Activated CD4-positive, alpha-beta memory T cell treated with anti-CD3 and anti-CD28 coated beads, Interleukin-2, amount 10 ng/mL, durations not matched to agents 7 days and 5 days (primary cell): ENCODE measurements at regions not wholly inside any gene's neighbourhood (a gene's known extent, or its start where the extent isn't known, plus 50 kb on each side); places are given as distances from the start of the nearest gene placed in this dataset.

ENCODE experiments used
- CTCF ChIA-PET: fragments of 350-600 bp; sonication (Branson Sonifier 250); formaldehyde crosslinking; loops from one replicate; lab custom pipeline; 2021; ENCODE audit warnings: antibody characterized with exemption, inconsistent platforms; lab: Charles Lee
- POLR2A ChIA-PET: fragments of 350-600 bp; sonication (Branson Sonifier 250); formaldehyde crosslinking; loops from one replicate; lab custom pipeline; 2021; ENCODE audit warnings: antibody characterized with exemption; lab: Charles Lee
- DNase-seq: peaks from one replicate; pipeline ENCODE4 v3.0.0-alpha.2; 2020
- H3K27ac Mint-ChIP-seq: one replicate; pipeline ENCODE4 v1.8.0; 2021; ENCODE audit warnings: mild to moderate bottlenecking, mixed read lengths
- H3K27me3 Mint-ChIP-seq: one replicate; pipeline ENCODE4 v1.8.0; 2021; ENCODE audit warnings: mixed read lengths
- H3K36me3 Mint-ChIP-seq: one replicate; pipeline ENCODE4 v1.8.0; 2021; ENCODE audit warnings: low read depth, mixed read lengths
- H3K4me1 Mint-ChIP-seq: one replicate; pipeline ENCODE4 v1.8.0; 2021; ENCODE audit warnings: mixed read lengths
- H3K4me3 Mint-ChIP-seq: one replicate; pipeline ENCODE4 v1.8.0; 2021; ENCODE audit warnings: mild to moderate bottlenecking, mixed read lengths
- H3K9me3 Mint-ChIP-seq: one replicate; pipeline ENCODE4 v1.8.0; 2021; ENCODE audit warnings: mixed read lengths

DNA sequence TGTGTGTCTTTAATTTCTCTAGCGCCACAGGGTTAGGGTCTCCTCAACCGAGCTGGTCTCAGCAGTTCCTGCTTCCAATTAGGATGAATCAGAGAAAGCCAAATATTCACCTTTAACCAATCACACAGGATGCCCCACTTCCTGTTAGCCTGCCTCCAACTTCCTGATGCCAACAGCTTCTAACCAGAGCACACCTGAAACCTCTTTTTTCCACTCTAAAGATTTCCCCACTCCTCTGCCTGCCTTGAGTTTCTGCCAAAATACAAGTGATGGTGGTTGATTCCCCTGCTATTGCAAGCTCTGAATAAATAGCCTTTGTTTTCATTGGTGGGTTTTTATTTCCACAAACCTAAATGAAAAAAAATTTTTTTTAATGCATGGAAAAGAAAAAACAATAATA lies 144.7 kb upstream of the UST start:
- DNase-seq = no peak
- no peaks in the 10 kb centered on the region for H3K4me1 Mint-ChIP-seq
- peaks cover 33% of the 10 kb centered on the region for H3K27me3 Mint-ChIP-seq
- ChIA-PET CTCF (no interaction called here), POLR2A (no interaction called here)
- no peaks in the 10 kb centered on the region for H3K36me3 Mint-ChIP-seq
- H3K27ac Mint-ChIP-seq = no peak overlapping the region
- H3K9me3 Mint-ChIP-seq = peaks cover 7% of the 10 kb centered on the region
- no peak overlapping the region for H3K4me3 Mint-ChIP-seq

DNA sequence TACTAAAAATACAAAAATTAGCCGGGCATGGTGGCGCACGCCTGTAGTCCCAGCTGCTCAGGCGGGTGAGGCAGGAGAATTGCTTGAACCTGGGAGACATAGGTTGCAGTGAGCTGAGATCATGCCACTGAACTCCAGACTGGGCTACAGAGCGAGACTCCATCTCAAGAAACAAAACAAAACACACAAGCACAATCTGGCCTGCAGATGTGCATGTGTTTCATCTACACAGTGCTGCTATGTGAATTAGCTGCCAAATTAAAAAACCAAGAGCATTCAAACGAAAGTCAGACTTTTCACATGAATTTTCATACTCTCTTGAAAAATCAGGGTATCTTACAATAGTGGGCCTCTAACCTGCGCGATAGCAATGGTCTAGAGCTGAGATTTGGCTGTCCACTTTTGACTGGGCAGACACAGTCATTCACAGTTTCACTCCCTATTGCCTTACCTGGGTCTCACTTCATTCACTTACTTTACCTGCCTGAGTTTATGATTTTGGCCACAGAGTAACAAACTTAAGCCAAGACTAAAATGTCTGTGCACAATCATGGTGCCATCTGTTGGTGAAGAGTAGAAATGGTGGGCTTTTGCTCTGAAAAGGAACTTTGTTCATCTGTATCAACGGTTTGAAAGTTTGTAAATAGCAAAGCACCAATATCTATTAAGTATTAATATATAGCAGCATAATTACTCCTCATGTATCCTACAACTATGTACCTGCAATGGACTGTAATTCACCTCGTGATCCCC lies 138.5 kb upstream of the UST start:
- Mint-ChIP-seq H3K4me3 (no peak overlapping the region), H3K27me3 (peaks cover 12% of the 10 kb centered on the region), H3K36me3 (no peaks in the 10 kb centered on the region), H3K4me1 (no peaks in the 10 kb centered on the region), H3K9me3 (no peaks in the 10 kb centered on the region), H3K27ac (no peak overlapping the region)
- ChIA-PET POLR2A (no interaction called here), CTCF (interaction anchor here (1.0 kb wide), 1 partner anchor 49 kb away, joined by 4 read pairs; no protein-coding TSS in a partner anchor)
- no peak for DNase-seq

DNA sequence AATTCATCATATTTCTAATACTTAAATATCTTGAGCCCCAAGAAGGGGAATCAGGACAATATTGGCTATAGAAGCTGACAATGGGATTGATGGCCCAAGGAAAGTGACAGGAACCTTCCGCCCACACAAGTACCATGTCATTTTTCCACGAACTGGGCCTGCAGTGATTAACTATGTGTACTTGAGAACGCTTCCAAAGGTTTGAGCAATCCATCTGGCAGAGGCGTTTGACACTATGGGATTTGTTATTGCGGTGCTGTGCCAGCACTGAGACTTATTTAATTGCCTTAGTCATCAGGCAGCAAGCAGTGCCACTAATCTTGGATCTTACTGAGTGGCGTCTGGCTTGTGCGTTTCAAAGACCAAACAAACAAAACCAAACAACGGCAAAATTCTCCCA lies 135.6 kb upstream of the UST start:
- Mint-ChIP-seq H3K9me3 (no peaks in the 10 kb centered on the region), H3K27ac (no peak overlapping the region), H3K4me3 (no peak overlapping the region), H3K27me3 (peaks cover 1% of the 10 kb centered on the region), H3K4me1 (no peaks in the 10 kb centered on the region), H3K36me3 (no peaks in the 10 kb centered on the region)
- CTCF ChIA-PET = no interaction called here
- no peak for DNase-seq
- POLR2A ChIA-PET = no interaction called here

DNA sequence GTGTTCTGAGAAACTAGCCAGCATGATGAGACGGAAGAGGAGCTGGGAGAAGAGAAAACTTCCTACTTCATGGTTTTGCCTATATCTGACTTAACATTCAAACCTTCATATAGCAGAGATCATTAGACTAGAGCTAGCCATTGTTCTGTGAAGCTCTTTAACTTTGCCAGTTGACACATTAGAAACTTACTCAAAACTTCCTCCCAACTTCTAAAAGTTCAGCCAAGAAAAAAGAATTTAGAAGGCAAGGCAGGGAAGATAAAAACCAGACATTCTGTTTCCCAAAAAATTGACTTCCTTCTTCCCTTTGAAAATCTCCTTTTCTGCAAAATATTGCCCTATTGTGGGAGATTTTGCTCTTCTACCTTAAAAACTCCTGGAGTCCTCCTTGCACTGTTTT lies 134.8 kb upstream of the UST start:
- H3K27ac Mint-ChIP-seq = no peak overlapping the region
- H3K9me3 Mint-ChIP-seq = no peaks in the 10 kb centered on the region
- ChIA-PET POLR2A (no interaction called here), CTCF (no interaction called here)
- no peaks in the 10 kb centered on the region for H3K36me3 Mint-ChIP-seq
- H3K4me1 Mint-ChIP-seq = no peaks in the 10 kb centered on the region
- DNase-seq = no peak
- peaks cover 1% of the 10 kb centered on the region for H3K27me3 Mint-ChIP-seq
- H3K4me3 Mint-ChIP-seq = no peak overlapping the region

DNA sequence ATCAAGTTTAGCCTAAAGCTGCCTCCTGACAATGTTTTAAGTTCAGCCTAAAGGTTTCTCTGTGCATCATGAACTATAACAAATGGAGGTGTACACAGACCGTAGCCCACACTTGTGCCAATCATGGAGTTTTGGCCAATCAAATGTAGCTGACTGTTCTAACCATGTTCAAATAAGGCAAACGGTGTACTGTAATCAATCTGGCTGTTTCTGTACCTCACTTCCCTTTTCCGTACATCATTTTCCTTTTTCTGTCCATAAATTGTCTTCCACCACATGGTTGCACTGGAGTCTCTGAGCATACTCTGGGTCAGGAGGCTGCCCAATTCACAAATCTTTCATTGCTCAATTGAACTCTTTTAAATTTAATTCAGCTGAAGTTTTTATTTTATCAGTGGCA lies 132.2 kb upstream of the UST start:
- Mint-ChIP-seq H3K27ac (no peak overlapping the region), H3K4me1 (no peaks in the 10 kb centered on the region), H3K36me3 (no peaks in the 10 kb centered on the region), H3K4me3 (no peak overlapping the region), H3K9me3 (no peaks in the 10 kb centered on the region), H3K27me3 (peaks cover 1% of the 10 kb centered on the region)
- POLR2A ChIA-PET = no interaction called here
- DNase-seq = no peak
- CTCF ChIA-PET = no interaction called here

DNA sequence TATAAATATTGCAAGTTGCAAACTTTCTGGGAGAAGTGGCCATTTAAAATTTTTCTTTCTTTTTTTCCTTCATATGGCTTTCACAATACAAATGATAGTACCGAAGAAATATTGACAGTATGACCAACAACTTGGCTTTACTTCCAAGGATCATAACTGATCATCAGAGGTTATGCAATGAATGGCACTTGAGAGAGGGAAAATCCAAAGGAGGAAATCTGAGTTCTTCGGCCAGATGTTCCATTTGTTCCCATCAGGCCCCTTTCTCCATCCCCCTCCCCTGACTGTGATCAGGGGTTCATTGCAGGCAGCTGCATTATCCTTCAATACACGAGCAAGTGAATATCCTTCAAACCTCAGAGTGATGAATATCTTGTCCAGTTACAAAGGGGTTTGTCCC lies 130.0 kb upstream of the UST start:
- ChIA-PET POLR2A (no interaction called here), CTCF (no interaction called here)
- Mint-ChIP-seq H3K4me3 (no peak overlapping the region), H3K27ac (no peak overlapping the region), H3K4me1 (peaks cover 2% of the 10 kb centered on the region), H3K9me3 (no peaks in the 10 kb centered on the region), H3K36me3 (no peaks in the 10 kb centered on the region), H3K27me3 (peaks cover under 1% of the 10 kb centered on the region)
- DNase-seq = no peak

DNA sequence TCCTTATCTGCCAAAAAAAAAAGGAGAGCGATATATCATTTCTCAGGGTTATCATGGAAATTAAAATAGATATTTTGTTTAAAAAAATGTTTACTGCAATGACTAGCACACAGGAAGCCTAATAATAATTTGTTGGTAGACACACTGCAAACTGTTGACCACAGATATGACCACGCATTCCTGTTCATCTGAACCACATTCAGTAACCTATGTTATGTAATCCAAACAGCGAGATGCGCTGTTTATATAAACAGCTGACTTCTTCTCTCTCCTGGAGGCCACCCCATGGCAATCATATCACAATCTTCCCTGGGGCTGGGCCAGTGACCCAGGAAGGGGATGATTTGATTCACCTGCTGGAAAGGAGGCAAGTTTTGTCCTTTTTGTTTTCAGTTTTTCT lies 129.3 kb upstream of the UST start:
- Mint-ChIP-seq H3K27me3 (peaks cover 2% of the 10 kb centered on the region), H3K4me1 (peaks cover 2% of the 10 kb centered on the region), H3K36me3 (no peaks in the 10 kb centered on the region), H3K4me3 (no peak overlapping the region), H3K27ac (no peak overlapping the region), H3K9me3 (no peaks in the 10 kb centered on the region)
- POLR2A ChIA-PET = no interaction called here
- CTCF ChIA-PET = no interaction called here
- DNase-seq = no peak

DNA sequence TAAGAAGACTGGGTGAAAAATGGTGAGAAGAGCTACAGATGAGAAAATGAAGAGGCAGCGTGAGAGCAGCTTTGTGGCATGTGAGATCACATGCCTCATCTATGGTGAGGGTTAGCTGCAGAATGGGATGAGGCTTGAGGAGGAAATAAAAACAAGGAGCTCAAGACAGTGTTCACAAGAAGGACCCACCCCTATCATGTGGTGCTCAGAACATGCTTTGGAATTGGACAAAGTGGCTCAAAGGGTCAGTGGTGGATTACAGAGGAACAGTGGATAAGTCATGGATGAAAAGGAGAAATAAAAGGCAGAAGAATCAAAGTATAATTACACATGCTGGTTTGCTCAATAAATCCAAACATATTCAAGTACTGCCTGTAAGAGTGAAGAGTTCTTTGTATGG lies 126.9 kb upstream of the UST start:
- Mint-ChIP-seq H3K27ac (no peak overlapping the region), H3K9me3 (no peaks in the 10 kb centered on the region), H3K4me3 (no peak overlapping the region), H3K27me3 (peaks cover 7% of the 10 kb centered on the region), H3K4me1 (peaks cover 2% of the 10 kb centered on the region), H3K36me3 (no peaks in the 10 kb centered on the region)
- ChIA-PET CTCF (interaction anchor here (0.9 to 1.2 kb wide), 2 partner anchors 9 to 42 kb away, joined by 3 read pairs; no protein-coding TSS in a partner anchor), POLR2A (no interaction called here)
- no peak for DNase-seq

DNA sequence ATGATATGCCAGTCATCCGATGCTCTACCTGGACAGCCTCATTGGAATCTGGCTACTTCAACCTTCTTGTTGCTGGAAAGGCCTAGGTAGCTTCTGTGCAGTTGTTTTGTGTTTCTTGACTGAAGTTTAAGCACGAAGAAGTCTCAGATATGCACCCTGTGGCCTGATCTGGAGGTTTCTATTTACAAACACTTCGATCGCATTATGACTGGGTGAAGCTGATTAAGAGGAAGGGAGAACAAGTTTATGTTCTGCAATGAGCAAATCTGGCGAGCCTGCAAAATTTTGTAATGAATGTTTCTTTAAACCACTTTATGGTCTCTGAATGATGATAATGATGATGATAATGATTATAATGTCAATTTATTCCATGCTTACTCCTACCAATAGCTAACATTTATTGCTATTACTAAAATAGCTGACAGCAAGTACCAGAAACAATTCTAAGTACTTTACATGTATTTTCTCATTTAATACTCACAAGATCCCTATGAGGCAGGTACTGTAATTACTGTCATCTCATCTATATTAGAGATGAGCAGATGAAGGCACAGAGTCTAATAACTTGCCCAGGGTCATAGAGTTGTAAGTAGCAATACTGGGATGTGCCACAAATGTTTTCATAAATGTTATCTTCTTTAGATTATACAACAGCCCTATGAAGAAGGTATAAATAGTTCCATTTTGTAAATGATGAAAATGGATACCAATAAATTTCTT lies 126.1 kb upstream of the UST start:
- peaks cover 7% of the 10 kb centered on the region for H3K27me3 Mint-ChIP-seq
- no peak overlapping the region for H3K4me3 Mint-ChIP-seq
- POLR2A ChIA-PET = no interaction called here
- DNase-seq = no peak
- CTCF ChIA-PET = interaction anchor here (0.6 to 1.2 kb wide), 3 partner anchors 8 to 176 kb away, joined by 3 read pairs; no protein-coding TSS in a partner anchor
- H3K36me3 Mint-ChIP-seq = no peaks in the 10 kb centered on the region
- H3K27ac Mint-ChIP-seq = no peak overlapping the region
- no peaks in the 10 kb centered on the region for H3K9me3 Mint-ChIP-seq
- peaks cover 2% of the 10 kb centered on the region for H3K4me1 Mint-ChIP-seq

DNA sequence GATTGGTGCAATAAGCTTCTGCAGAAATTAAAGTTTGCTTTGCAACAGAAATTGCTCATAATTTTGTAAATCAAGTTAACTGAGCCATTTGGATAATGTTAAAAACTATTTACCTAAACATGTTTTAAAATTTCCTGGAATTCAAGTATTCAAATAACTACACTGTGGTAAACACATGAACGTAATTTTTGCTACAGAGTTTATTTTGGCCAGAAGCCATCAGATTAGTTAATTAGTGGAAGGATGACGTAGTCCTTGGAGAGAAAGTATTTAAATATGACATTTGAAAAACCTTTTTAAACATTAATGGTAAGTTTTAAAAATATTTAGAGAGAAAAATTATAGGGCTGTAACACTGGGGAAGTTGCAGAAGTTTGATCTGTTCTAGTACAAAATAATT lies 121.2 kb upstream of the UST start:
- Mint-ChIP-seq H3K36me3 (no peaks in the 10 kb centered on the region), H3K27ac (no peak overlapping the region), H3K27me3 (peaks cover 7% of the 10 kb centered on the region), H3K4me1 (peaks cover 4% of the 10 kb centered on the region), H3K4me3 (no peak overlapping the region), H3K9me3 (no peaks in the 10 kb centered on the region)
- CTCF ChIA-PET = no interaction called here
- DNase-seq = no peak
- POLR2A ChIA-PET = no interaction called here

DNA sequence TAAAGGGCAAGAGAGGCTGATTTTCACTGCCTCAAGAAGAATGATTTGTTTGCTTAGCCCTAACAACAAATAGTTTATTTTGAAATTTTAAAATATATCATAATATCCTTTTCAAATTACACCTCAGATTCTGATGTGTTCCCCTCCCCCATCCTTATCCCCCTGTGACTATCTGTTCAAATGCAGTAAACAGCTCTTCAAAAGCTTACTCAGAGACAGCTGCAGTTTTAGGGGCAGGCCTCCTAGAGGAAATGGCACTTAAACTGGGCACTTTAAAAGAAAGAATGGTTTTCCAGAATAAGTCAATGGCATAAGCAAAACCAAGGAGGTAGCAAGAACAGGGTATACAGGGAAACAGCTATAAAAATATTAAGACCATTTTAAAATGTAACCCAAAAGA lies 118.6 kb upstream of the UST start:
- peaks cover 4% of the 10 kb centered on the region for H3K4me1 Mint-ChIP-seq
- H3K27ac Mint-ChIP-seq = no peak overlapping the region
- no peak overlapping the region for H3K4me3 Mint-ChIP-seq
- H3K27me3 Mint-ChIP-seq = peaks cover 4% of the 10 kb centered on the region
- POLR2A ChIA-PET = no interaction called here
- no peak for DNase-seq
- no peaks in the 10 kb centered on the region for H3K9me3 Mint-ChIP-seq
- CTCF ChIA-PET = interaction anchor here (1.2 kb wide), 1 partner anchor 8 kb away, joined by 3 read pairs; no protein-coding TSS in a partner anchor
- no peaks in the 10 kb centered on the region for H3K36me3 Mint-ChIP-seq

DNA sequence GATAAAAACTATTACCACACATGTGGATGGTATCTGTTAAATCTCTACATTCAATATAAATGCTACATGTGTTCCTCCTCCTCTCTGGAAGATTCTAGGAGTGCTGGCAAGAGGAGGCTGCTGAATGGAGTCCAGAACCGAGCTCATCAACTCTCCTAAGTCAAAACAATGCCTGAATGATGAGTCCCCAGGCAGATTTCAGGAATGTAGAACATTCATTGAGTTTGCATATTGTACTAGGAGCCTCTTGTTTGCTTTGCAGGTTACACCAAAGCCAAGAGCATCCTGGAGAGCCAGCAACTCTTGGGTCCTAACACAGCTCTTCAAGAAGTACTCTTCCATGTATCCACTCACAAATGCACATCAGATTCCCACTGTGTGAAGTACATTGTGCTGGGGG lies 117.6 kb upstream of the UST start:
- H3K4me3 Mint-ChIP-seq = no peak overlapping the region
- no peak for DNase-seq
- no peak overlapping the region for H3K27ac Mint-ChIP-seq
- H3K9me3 Mint-ChIP-seq = no peaks in the 10 kb centered on the region
- H3K27me3 Mint-ChIP-seq = no peaks in the 10 kb centered on the region
- H3K36me3 Mint-ChIP-seq = no peaks in the 10 kb centered on the region
- H3K4me1 Mint-ChIP-seq = peaks cover 4% of the 10 kb centered on the region
- ChIA-PET POLR2A (no interaction called here), CTCF (interaction anchor here (1.2 kb wide), 1 partner anchor 9 kb away, joined by 3 read pairs; no protein-coding TSS in a partner anchor)

DNA sequence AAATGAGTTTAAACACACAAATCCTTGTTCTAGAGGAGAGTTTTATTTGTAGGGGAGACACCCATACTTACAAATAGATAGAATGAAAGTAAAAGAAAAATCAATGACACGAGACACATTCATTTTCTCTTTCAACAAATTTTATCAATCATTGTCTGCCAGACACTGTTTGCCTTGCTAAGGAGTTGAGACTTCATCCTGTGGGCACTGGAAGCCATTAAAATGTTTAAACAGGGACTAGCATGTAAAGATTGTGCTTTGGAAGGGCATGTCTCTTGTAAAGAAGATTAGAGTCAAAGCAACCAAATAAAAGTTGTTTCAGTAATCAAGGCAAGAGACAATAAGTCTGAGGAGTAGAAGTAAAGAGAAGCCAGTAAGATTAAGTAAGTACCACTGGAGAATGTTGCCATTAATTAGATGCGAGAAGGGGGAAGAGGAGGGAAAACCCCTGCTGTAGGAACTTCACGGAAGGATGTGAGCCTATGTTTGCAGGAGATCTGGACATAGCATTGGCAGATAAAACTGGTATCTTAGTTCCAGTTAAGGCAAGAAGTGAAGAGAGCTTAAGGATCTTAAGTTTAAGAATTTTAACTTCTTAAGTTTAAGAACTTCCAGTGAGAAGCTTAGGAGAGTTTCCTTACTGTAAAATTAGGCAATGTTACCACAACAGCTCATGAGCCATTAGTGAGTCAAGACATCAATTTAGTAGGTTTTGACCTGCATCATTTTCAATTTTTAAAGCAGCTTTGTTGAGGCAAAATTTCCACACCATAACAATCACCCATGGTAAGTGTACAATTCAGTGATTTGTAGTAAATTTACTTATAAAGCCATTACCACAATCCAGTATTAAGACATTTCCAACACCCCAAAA lies 117.0 kb upstream of the UST start:
- H3K4me3 Mint-ChIP-seq = no peak overlapping the region
- peaks cover 4% of the 10 kb centered on the region for H3K4me1 Mint-ChIP-seq
- no peaks in the 10 kb centered on the region for H3K9me3 Mint-ChIP-seq
- no peaks in the 10 kb centered on the region for H3K36me3 Mint-ChIP-seq
- no peak overlapping the region for H3K27ac Mint-ChIP-seq
- H3K27me3 Mint-ChIP-seq = no peaks in the 10 kb centered on the region
- DNase-seq = no peak
- CTCF ChIA-PET = interaction anchor here (0.6 kb wide), 1 partner anchor 1970 kb away, joined by 4 read pairs; the partner anchor contains the start of gene PLEKHG1
- POLR2A ChIA-PET = no interaction called here
